NCI-H2171 (cell line): ENCODE measurements at regions not wholly inside any gene's neighbourhood (a gene's known extent, or its start where the extent isn't known, plus 50 kb on each side); places are given as distances from the start of the nearest gene placed in this dataset.

Source experiments
- DNase-seq: peaks from one replicate; lab custom pipeline; 2025; lab: John Stamatoyannopoulos, UW

- DNase-seq, result no peak
Measured at GRCh38 chr2:42854207-42854818, 61.9 kb upstream of the HAAO start.

GRCh38 chr2:42853549-42854206 is 61.3 kb upstream of the HAAO start:
- DNase-seq, result no peak

- DNase-seq, result no peak
Measured at GRCh38 chr2:42852798-42853197, 60.4 kb upstream of the HAAO start.

DNA sequence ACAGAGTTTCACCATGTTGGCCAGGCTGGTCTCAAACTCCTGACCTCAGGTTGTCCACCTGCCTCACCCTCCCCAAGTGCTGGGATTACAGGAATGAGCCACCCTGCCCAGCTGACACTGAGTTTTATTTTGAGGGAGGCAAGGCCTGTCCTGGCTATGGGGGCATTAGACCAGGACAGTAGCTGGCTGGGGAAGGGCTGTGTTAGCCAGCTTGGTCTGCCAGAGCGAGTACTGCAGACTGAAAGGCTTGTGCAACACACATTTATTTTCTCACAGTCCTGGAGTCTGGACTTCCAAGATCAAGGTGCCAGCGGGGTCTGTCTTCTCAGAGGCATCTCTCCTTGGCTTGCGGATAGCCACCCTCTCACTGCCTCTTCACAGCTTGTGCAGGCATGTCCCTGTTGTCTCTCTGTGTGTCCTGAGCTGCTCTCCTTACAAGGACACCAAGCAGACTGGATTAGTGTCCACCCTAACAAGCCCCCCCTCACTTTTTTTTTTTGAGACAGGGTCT is 59.4 kb upstream of the HAAO start:
- DNase-seq, result no peak

GRCh38 chr2:42851186-42851585 is 58.8 kb upstream of the HAAO start:
- DNase-seq, result no peak

- no peak for DNase-seq
Measured at GRCh38 chr2:42850016-42850805, 57.8 kb upstream of the HAAO start.

DNA sequence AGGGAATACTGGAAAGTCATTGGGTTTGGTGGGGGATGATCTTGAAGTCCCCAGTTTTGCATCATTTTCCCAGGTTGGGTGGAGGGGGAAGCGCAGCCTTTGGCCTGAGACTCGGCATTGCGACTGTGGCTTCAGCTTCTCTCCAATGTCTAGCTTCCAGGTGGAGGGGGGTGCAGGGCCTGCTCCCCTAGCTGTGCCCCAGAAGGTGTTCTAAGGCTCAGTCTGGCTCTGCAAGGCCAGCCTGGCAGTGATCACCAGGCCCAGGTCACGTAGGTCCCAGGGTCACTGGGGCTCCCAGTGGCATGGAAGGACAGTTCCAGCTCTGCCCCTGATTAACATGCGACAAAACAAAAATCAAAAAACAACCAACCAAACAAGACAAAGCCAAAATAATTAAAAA is 56.9 kb upstream of the HAAO start:
- DNase-seq, result no peak

GRCh38 chr2:42848726-42849290 is 56.4 kb upstream of the HAAO start:
- no peak for DNase-seq

DNA sequence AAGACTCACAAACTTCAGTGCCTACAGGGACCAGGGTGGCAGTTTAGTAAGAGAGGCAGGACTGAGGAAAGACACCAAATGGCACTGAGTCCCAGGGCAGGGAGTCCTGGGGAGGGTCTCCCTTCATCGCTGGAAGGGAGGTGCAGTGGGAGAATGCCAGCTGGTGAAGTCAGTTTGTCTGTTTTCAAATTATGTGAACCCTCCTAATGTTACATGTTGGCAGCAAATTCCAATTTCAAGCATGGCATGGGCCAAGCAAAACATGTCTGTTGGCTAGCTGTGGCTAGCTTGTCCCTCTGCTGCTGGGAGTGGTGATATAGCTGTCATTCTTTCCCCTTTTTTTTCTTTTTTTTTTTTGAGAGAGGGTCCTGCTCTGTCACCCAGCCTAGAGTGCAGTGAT is 55.9 kb upstream of the HAAO start:
- no peak for DNase-seq

DNA sequence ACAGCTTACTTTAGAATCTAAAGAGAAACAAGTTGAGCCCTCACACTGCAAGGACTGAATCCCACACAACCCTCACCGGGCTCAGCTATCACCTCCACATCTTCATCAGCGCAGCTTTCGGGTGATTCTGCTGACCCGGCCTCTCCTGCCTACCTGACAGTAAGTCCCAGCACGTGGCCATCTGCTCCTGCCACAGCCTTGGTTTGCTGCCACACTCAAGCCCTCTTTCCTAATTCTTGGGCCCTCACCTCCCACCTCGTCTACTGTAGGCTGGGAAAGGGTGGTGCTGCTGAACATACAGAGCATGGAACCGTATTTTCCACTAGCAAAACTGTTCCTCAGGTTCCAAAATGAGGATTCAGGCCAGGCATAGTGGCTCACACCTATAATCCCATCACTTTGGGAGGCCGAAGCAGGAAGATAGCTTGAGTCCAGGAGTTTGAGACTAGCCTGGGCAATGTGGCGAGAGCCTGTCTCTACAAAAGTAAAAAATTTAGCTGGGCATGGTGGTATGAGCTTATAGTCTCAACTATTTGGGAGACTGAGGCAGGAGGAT is 55.3 kb upstream of the HAAO start:
- DNase-seq, result no peak

- no peak for DNase-seq
Measured at GRCh38 chr2:42846932-42847595, 54.7 kb upstream of the HAAO start.

- no peak for DNase-seq
Measured at GRCh38 chr2:42846026-42846425, 53.6 kb upstream of the HAAO start.

DNA sequence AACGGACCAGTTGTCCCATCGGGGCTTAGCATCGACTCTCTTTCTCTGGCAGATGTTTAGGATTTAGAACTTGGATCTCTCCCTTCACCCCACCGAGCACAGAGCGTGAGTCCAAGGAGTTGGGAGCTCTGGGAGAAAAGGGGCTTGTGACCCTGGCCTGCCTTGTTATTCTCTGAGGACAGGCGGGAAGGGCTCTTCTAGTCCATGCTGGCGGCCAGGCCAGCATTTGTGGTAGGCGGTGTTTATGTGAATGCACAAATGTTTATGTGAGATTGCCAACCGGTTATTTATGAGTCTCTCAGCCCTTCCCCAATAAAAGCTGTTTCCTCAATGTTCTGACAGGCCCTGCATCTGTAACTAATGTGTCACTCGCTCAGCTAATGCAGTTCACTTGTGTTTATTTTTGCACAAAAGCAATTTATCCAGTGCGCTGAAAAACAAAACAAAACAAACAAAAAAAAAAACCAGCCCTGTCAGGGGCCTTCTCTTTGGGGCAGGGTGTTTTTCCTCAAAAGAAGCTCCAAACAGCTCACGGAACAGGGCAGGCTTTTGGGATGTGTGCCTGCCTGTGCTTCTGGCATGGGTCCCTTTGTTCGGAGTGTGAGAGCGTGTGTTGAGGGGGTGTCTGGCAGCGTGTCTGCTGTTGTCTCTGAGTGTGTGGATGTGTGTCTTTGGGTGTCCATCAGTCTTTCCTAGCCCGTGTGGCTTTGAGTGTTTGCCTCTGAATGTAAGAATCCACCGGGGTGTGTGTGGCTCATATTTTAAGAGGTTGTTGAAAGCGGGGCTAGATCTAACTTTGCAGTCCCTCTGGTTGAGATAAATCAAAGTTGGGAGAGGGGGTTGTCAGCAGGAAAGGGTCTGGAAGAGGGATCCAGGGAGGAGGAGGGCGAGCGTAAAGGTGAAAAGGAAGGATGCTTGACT is 52.8 kb upstream of the HAAO start:
- no peak for DNase-seq

DNA sequence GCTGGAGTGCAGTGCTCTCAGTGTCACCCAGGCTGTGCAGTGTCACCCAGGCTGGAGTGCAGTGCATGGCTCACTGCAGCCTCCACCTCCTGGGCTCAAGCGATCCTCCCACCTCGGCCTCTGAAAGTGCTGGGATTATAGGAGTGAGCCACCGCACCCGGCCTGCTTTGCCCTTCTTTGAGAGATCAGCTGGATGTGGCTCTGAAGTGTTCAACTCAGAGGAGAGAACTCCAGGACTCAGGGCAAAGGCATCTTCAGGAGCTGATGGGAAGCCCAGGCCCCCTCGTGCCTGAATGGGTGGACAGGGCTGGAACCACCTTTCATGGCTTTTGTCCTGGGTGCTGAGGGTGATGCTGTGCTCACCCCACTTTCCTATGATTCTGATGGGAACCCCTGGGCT is 52.0 kb upstream of the HAAO start:
- DNase-seq, result no peak

GRCh38 chr2:42843611-42844010 is 51.2 kb upstream of the HAAO start:
- DNase-seq, result no peak

GRCh38 chr2:42843131-42843530 is 50.7 kb upstream of the HAAO start:
- DNase-seq, result no peak

GRCh38 chr2:42842466-42842865 is 50.1 kb upstream of the HAAO start:
- DNase-seq, result no peak
